ENCODE measurements at regions not wholly inside any gene's neighbourhood (a gene's known extent, or its start where the extent isn't known, plus 50 kb on each side); places are given as distances from the start of the nearest gene placed in this dataset.

- DNase-seq = no peak
These were observed 369.8 kb upstream of the FAT3 start for GRCh38 chr11:91854780-91855179.

- no peak for DNase-seq
These were observed 370.4 kb upstream of the FAT3 start for GRCh38 chr11:91854171-91854570.

DNA sequence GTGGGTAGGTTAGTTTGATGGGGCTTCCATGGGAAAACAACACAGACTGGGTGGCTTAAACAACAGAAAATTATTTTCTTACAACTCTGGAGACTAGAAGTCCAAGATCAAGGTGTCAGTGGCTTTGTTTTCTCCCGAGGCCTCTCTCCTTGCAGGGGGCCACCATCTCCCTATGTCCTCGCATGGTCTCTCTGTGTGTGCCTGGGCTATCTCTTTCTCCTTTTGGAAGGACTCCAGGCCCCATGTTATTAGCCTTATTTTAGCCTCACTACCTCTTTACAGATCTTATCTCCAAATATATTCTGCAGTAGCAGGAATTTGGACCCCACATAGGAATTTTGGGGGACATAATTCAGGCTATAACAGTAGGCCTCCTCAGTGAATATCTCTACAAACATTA lies 372.7 kb upstream of the FAT3 start:
- no peak for DNase-seq

GRCh38 chr11:91850533-91851275 lies 373.9 kb upstream of the FAT3 start:
- DNase-seq = no peak

DNA sequence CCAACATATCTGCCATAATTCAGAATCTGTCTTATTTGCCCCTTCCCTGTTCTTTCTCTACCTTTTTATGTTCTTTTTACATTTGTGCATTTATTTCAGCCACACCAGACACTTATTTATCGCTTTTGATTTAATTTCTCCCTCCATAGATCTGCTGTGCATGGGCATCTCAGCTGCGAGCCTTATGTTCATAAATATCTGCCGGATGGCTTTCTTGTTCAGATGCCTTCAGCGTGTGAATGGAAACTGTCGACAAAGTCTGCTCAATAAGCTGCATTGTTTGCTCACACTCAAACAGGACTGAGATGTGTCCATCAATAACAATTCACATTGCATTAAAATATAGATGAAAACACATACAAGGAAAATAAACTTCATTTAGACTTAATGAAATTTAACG lies 374.6 kb upstream of the FAT3 start:
- DNase-seq = no peak

- no peak for DNase-seq
These were observed 378.0 kb upstream of the FAT3 start for GRCh38 chr11:91846649-91847048.

DNA sequence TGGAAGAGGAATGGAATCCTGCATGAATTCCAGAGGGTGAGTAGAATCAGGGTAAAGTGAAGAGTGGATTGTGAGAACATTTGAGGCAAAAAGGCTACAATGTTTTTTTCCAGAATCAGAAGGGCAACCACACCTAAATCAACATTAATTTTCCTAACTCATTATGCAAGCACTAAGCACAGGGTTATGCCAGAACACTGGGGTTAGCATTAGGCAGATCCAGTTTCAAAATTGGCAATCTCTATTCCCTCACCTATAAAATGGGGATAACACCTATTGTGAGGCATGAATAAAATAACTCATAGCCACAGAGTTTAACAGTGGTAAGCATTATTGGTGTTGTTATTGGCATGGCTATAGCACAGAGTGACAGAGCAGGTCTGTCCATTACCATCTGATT lies 378.6 kb upstream of the FAT3 start:
- DNase-seq = no peak

DNA sequence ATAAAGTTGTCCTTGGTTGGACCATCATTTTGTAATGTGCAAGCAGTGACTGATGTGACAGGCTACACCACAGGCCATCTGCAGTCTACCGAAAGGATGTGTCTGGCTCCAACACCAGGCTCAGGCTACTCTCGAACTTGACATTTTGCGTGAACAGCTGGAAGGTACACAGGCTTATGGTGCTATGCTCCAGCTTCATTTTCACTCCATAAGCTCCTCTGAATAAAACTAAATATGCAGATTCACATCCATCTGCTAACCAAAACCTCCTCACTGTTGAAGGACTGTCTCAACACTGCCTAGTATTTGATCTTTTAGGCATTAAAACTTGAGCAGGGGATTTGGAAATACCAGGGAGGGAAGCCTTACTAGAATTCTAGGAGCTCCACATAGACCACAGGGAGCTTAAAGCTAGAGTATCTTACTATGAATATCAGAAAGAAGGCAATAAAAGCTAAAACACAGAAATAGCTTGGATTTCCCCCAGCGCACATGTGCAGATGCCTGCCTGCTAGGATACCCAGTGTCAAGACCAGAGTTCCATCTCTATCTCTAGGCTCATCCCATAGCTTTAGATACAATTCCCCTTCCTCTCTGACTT lies 383.9 kb upstream of the FAT3 start:
- DNase-seq = no peak

GRCh38 chr11:91837411-91838330 lies 386.9 kb upstream of the FAT3 start:
- DNase-seq = no peak

DNA sequence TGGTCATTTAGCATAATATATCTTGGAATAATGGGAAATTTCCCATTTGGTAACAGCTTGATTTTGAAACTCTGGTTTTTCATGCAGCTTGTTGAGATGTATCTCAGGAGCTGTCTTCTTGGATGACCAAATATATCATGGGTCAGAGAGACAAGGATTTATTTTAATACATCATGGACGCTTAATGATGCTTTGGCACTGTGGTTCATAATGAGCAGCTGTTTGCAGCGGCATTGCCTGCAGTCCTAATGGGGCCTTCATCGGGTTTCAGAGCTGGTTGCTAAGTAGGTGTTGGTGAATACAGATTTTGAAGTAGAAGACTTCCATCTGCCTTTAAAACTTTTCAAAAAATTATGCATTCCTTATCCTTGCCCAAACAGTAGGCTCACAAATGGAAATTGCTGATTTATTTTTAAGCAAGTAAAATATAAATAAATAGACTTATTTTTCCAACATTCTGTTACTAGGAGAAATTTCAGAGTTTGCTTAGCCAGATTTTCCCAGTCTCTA lies 389.5 kb upstream of the FAT3 start:
- no peak for DNase-seq

- no peak for DNase-seq
These were observed 395.7 kb upstream of the FAT3 start for GRCh38 chr11:91828901-91829300.

DNA sequence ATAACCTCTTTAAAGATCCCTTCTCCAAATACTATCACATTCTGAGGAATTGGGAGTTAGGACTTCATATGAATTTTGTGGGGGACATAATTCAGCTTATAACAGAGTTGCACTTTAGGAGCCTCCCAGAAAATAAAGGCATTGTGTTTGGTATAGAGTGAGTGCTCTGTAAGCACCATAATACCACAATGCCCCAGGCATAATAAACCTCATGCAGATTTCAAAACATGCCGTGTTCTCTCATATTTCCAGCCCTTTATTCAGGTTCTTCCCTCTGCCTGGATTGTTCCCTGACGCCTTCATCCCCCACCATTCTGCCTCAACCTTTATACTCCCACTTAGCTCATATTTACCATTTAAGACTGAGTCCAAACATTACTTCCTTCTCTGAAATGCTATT lies 398.8 kb upstream of the FAT3 start:
- no peak for DNase-seq

DNA sequence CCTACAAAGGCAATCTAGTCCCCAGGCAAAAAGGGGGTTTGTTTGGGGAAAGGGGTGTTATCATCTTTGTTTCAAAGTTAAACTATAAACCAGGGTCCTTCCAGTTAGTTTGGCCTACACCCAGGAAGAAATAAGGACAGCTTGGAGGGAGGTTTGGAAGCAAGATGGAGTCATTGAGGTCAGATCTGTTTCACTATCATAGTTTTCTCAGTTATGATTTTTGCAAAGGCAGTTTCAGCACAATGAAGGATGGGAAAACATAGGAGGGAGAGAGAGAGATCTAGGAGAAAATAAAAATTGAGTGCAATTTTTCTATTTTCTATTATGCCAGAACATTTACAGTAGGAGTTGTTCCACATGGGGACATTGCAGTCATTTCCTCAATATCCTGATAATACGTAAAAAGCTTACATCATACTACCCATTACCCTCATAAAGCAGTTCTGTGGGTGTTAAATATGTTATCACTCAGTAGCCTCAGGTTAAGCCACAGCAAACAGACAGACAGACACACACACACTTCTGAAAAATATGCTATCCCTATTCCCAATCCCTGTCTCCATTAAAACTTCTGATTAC lies 401.3 kb upstream of the FAT3 start:
- DNase-seq = no peak

GRCh38 chr11:91822805-91823204 lies 401.8 kb upstream of the FAT3 start:
- no peak for DNase-seq

GRCh38 chr11:91820709-91821108 lies 403.9 kb upstream of the FAT3 start:
- DNase-seq = no peak

GRCh38 chr11:91819777-91820176 lies 404.8 kb upstream of the FAT3 start:
- DNase-seq = no peak

DNA sequence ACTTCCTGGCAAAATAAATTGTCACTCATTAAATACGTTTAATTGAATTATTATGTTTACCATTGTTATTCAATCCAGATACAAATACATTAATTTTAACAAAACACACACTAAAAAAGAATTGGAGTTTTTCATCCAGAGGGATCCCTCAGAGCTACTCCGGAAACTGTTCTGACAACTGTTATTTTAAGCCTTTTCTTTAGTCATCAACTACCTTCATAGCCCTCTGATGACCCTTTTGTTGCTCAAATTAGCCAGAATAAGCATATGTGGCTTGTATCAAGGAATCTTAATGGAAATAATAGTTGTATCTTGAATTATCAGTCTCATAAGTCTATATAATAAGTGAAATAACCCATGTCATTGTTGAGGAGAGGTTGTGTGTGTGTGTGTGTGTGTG lies 405.4 kb upstream of the FAT3 start:
- DNase-seq = no peak

- DNase-seq = no peak
These were observed 406.6 kb upstream of the FAT3 start for GRCh38 chr11:91817996-91818395.

DNA sequence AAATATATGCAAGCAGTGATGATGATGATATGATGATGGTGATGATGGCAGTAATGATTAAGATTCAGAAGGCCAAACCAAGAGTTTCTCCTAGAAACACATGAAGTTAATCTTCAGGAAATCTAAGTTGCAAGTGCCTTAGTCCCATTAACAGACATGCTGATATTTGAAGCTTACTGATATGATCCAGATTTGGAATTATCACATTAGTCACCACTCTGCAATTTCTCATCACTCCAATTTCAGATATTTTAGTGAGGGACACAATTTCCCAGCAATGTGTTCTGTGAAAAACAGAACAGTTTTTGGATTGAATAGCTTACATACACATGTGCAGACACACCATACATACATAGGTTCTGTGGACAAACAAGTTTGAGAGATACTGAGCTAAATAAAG lies 411.4 kb upstream of the FAT3 start:
- no peak for DNase-seq

GRCh38 chr11:91810871-91811270 lies 413.7 kb upstream of the FAT3 start:
- DNase-seq = no peak

DNA sequence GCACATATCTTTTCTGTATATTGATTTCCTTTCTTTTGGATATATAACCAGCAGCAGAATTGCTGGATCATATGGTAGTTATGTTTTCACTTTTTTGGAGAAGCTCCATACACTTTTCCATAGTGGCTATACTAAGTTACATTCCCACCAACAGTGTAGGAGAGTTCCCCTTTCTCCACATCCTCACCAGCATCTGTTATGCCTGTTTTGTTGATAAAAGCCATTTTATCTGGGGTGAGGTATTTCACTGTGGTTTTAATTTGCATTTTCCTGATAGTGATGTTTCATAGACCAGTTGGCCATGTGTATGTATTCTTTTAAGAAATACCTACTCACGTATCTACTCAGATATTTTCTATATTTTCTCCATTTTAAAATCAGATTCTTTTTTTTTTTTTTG lies 419.3 kb upstream of the FAT3 start:
- DNase-seq = no peak

GRCh38 chr11:91804042-91804441 lies 420.6 kb upstream of the FAT3 start:
- no peak for DNase-seq

- no peak for DNase-seq
These were observed 422.1 kb upstream of the FAT3 start for GRCh38 chr11:91802475-91802874.

All from MV-4-11 (cell line).